Sigmoid colon (tissue), 6 donors: ENCODE measurements at regions not wholly inside any gene's neighbourhood (a gene's known extent, or its start where the extent isn't known, plus 50 kb on each side); places are given as distances from the start of the nearest gene placed in this dataset.

Experiments used
- DNase-seq: peaks from one replicate; pipeline ENCODE4 v3.0.0-alpha.2; 2019
- H3K27ac ChIP-seq, 4 donors: fragments of 200-600 bp; sonication (generic); one replicate each; pipeline ENCODE4 v1.5.1; 2016 to 2019; ENCODE audit warnings: mild to moderate bottlenecking in 1 of 4
- H3K27me3 ChIP-seq, 3 donors: fragments of 200-600 bp; sonication (generic); one replicate each; pipeline ENCODE4 v1.5.1; 2019; ENCODE audit warnings: mild to moderate bottlenecking in 1 of 3
- H3K36me3 ChIP-seq, 4 donors: fragments of 200-600 bp; sonication (generic); one replicate each; pipeline ENCODE4 v1.5.1; 2016 to 2019
- H3K4me1 ChIP-seq, 4 donors: fragments of 200-600 bp; sonication (generic); one replicate each; pipeline ENCODE4 v1.5.1; 2017 to 2019
- H3K4me3 ChIP-seq, 4 donors: fragments of 200-600 bp; sonication (generic); one replicate each; pipeline ENCODE4 v1.5.1; 2017 to 2019; ENCODE audit warnings: mild to moderate bottlenecking in 2 of 4, moderate library complexity in 1 of 4
- H3K9me3 ChIP-seq, 4 donors: fragments of 200-600 bp in 3 of 4; sonication (generic) in 3 of 4; one replicate each; pipeline versions ENCODE4 v1.5.1 to v1.6.1; 2013 to 2019
- CTCF ChIP-seq, 4 experiments: fragments of 450-650 bp in 3 of 4; fragments of 200-600 bp in 1 of 4; IDR thresholded peaks; one replicate each; pipeline ENCODE4 v1.5.1; 2016 to 2019; ENCODE audit warnings: antibody characterized with exemption in 4 of 4, mild to moderate bottlenecking in 3 of 4, moderate library complexity in 2 of 4
- EP300 ChIP-seq, 4 donors: sonication (generic); formaldehyde crosslinking; IDR thresholded peaks; one replicate each; pipeline ENCODE4 v1.6.1; 2017; ENCODE audit warnings: antibody characterized with exemption in 4 of 4
- POLR2A ChIP-seq, 2 donors: fragments of 450-650 bp; IDR thresholded peaks; one replicate each; pipeline ENCODE4 v1.6.1; 2016; ENCODE audit warnings: antibody characterized with exemption in 2 of 2, mild to moderate bottlenecking in 2 of 2, moderate library complexity in 2 of 2
- POLR2AphosphoS5 ChIP-seq, 4 donors: sonication (generic); formaldehyde crosslinking; IDR thresholded peaks; one replicate each; pipeline ENCODE4 v1.6.1; 2017; ENCODE audit warnings: antibody characterized with exemption in 4 of 4
- WGBS, 2 donors: extraction: QIAGEN DNeasy Blood & Tissue Kit; methylation state at CpG; one replicate each; pipeline ENCODE4 v1.1.7; 2013; 5-methylcytosine and 5-hydroxymethylcytosine counted together
- intact Hi-C: fragments of 100-400 bp; cut with DNase I; formaldehyde crosslinking; loops from one replicate; pipeline ENCODE4 v1.15.1; 2023
- donor health status: healthy with polysubstance abuse.
- donor health status: healthy.

- no peaks in the 10 kb centered on the region for H3K36me3 ChIP-seq
- H3K4me1 ChIP-seq, result no peaks in the 10 kb centered on the region
- H3K27me3 ChIP-seq, result no peaks in the 10 kb centered on the region
- no peak for DNase-seq
- intact Hi-C loops, result no loop called here
- TF ChIP-seq EP300 (IDR thresholded peaks at IDR 0.05), result no peak
- no peak for TF ChIP-seq POLR2AphosphoS5 (IDR thresholded peaks at IDR 0.05)
- no peak for TF ChIP-seq POLR2A (IDR thresholded peaks at IDR 0.05)
- no peak for TF ChIP-seq CTCF (IDR thresholded peaks at IDR 0.05)
- H3K27ac ChIP-seq, result no peak overlapping the region
- H3K9me3 ChIP-seq, result no peaks in the 10 kb centered on the region
- H3K4me3 ChIP-seq, result no peak overlapping the region
- WGBS, 2 donors, result 80 to 83% methylated on average over 1 of the region's 1 CpG
These were observed 408.5 kb downstream of the GLUD2 start for GRCh38 chrX:121455890-121456289.

- H3K9me3 ChIP-seq, result no peaks in the 10 kb centered on the region
- intact Hi-C loops, result no loop called here
- no peak for DNase-seq
- no peaks in the 10 kb centered on the region for H3K4me1 ChIP-seq
- no peak for TF ChIP-seq EP300 (IDR thresholded peaks at IDR 0.05)
- TF ChIP-seq POLR2AphosphoS5 (IDR thresholded peaks at IDR 0.05), result no peak
- no peak for TF ChIP-seq CTCF (IDR thresholded peaks at IDR 0.05)
- no peak for TF ChIP-seq POLR2A (IDR thresholded peaks at IDR 0.05)
- no peak overlapping the region for H3K4me3 ChIP-seq
- WGBS, 2 donors, result 58 to 69% methylated on average over 3 of the region's 3 CpGs
- H3K36me3 ChIP-seq, result no peaks in the 10 kb centered on the region
- no peaks in the 10 kb centered on the region for H3K27me3 ChIP-seq
- H3K27ac ChIP-seq, result no peak overlapping the region
These were observed 408.9 kb downstream of the GLUD2 start for GRCh38 chrX:121456315-121456714.

GRCh38 chrX:121457096-121457495, 409.7 kb downstream of the GLUD2 start:
- no peaks in the 10 kb centered on the region for H3K9me3 ChIP-seq
- intact Hi-C loops, result no loop called here
- H3K4me3 ChIP-seq, result no peak overlapping the region
- TF ChIP-seq EP300 (IDR thresholded peaks at IDR 0.05), result no peak
- TF ChIP-seq POLR2AphosphoS5 (IDR thresholded peaks at IDR 0.05), result no peak
- TF ChIP-seq CTCF (IDR thresholded peaks at IDR 0.05), result no peak
- no peak for TF ChIP-seq POLR2A (IDR thresholded peaks at IDR 0.05)
- no peak overlapping the region for H3K27ac ChIP-seq
- DNase-seq, result no peak
- no peaks in the 10 kb centered on the region for H3K4me1 ChIP-seq
- H3K36me3 ChIP-seq, result no peaks in the 10 kb centered on the region
- WGBS, 2 donors, result 23 to 46% methylated on average over 1 of the region's 1 CpG
- no peaks in the 10 kb centered on the region for H3K27me3 ChIP-seq

GRCh38 chrX:121479406-121479805, 432.0 kb downstream of the GLUD2 start:
- H3K9me3 ChIP-seq, result no peaks in the 10 kb centered on the region
- no peak overlapping the region for H3K27ac ChIP-seq
- 46 to 90% methylated on average over 4 of the region's 4 CpGs for WGBS, 2 donors
- H3K4me3 ChIP-seq, result no peak overlapping the region
- TF ChIP-seq POLR2A (IDR thresholded peaks at IDR 0.05) (no peak), POLR2AphosphoS5 (IDR thresholded peaks at IDR 0.05) (no peak), EP300 (IDR thresholded peaks at IDR 0.05) (no peak), CTCF (IDR thresholded peaks at IDR 0.05) (no peak)
- no peaks in the 10 kb centered on the region for H3K4me1 ChIP-seq
- no peaks in the 10 kb centered on the region for H3K27me3 ChIP-seq
- no peaks in the 10 kb centered on the region for H3K36me3 ChIP-seq
- intact Hi-C loops, result no loop called here
- DNase-seq, result no peak

- no peaks in the 10 kb centered on the region for H3K36me3 ChIP-seq
- WGBS, 2 donors, result 7 to 24% methylated on average over 1 of the region's 1 CpG
- no peak overlapping the region for H3K27ac ChIP-seq
- TF ChIP-seq POLR2A (IDR thresholded peaks at IDR 0.05) (no peak), EP300 (IDR thresholded peaks at IDR 0.05) (no peak), POLR2AphosphoS5 (IDR thresholded peaks at IDR 0.05) (no peak), CTCF (IDR thresholded peaks at IDR 0.05) (no peak)
- no peaks in the 10 kb centered on the region for H3K4me1 ChIP-seq
- DNase-seq, result no peak
- no peaks in the 10 kb centered on the region for H3K27me3 ChIP-seq
- no peak overlapping the region for H3K4me3 ChIP-seq
- no peaks in the 10 kb centered on the region for H3K9me3 ChIP-seq
- intact Hi-C loops, result no loop called here
These were observed 449.6 kb downstream of the GLUD2 start for GRCh38 chrX:121496966-121497365.
